NCI-H1694 treated with DMSO at 0.1 percent for 48 hours (cell line): ENCODE measurements at regions not wholly inside any gene's neighbourhood (a gene's known extent, or its start where the extent isn't known, plus 50 kb on each side); places are given as distances from the start of the nearest gene placed in this dataset.

Source experiments
- DNase-seq: peaks from one replicate; lab custom pipeline; 2025; lab: John Stamatoyannopoulos, UW

DNA sequence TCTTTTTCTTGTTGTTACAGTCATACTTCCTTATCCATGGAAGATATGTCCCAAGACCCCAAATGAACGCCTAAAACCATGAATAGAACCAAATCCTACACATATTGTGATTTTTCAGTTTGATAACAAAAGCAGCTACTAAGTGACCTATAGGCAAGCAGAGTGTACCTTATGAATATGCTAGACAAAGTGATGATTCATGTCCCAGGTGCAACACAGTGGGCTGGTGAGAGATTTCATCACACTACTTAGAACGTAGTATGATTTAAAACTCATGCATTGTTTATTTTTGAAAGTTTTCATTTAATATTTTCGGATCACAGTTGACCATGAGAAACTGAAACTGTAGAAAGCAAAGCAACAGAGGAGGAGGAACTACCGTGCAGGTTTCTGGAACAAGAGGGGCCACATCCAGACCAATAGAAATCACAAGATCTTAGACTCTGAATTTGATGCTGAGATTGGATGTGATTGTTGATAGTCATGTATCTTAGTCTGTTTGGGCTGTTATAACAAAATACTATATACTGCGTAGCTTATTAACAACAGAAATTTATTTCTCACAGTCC is 470.8 kb upstream of the VRK2 start:
- DNase-seq = no peak

DNA sequence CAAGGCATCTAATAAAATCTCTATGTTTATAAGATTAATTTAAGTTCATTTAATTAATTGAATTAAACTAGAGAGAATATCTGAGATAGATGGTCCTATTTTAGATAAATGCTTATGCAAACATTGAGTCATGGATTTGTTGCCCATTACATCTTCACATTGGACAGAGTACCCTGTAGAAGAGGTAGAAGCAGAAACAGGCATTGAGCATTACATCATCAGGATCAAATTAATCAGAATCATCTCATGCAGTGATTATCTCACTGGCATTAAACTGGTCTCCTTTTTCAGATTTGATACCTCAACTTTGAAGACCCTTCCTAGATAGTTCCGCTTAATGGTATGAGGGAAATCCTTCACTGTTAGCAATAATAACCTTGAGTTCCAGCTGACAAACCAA is 469.6 kb upstream of the VRK2 start:
- no peak for DNase-seq

DNA sequence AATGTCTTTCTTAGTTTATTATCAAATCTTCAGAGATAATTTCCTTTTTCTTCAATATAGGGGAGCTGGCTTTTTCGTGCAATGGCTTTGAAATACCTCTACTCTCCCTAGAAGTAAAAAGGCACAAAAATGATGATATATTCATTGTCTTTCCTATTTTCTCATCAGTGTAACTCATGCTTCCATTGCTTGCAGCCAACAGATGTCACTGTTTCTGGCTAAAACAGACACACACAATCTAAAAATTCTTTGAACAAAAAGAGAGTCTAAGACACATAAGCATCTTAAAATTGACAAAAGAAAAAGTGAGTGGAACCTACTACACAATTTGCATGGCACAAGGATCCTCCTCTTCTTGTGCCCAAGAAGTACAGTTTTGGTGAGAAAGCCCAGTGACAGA is 448.7 kb upstream of the VRK2 start:
- DNase-seq = no peak

GRCh38 chr2:57598551-57598950 is 448.1 kb upstream of the VRK2 start:
- peak; percentile 10 for DNase-seq

DNA sequence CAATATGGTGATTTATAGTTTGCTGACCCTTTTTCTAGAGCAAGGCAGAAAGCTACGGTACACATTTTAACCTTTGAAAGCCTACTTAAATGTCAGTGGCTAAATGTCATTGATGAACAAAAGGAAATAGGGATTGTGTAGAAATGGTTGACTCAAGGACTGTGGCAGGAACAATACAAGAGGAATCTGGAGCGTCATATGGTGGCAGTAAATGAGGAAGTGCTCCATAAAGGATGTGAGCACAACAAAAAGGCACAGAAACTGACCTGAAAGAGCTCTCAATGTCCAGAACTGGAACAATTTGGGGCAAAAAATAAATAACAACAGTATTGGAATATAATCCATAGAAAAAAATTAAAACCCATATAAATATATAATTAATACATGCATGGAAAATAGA is 443.9 kb upstream of the VRK2 start:
- no peak for DNase-seq

GRCh38 chr2:57614988-57615387 is 431.6 kb upstream of the VRK2 start:
- DNase-seq = no peak

GRCh38 chr2:57615855-57616556 is 430.6 kb upstream of the VRK2 start:
- DNase-seq = no peak

GRCh38 chr2:57617318-57617717 is 429.3 kb upstream of the VRK2 start:
- DNase-seq = no peak

GRCh38 chr2:57621122-57621663 is 425.4 kb upstream of the VRK2 start:
- no peak for DNase-seq

- DNase-seq = no peak
These were observed 424.6 kb upstream of the VRK2 start for GRCh38 chr2:57622009-57622408.

GRCh38 chr2:57656198-57656597 is 390.4 kb upstream of the VRK2 start:
- no peak for DNase-seq

GRCh38 chr2:57669570-57669969 is 377.0 kb upstream of the VRK2 start:
- DNase-seq = no peak

GRCh38 chr2:57674025-57674424 is 372.6 kb upstream of the VRK2 start:
- no peak for DNase-seq

GRCh38 chr2:57674743-57675142 is 371.9 kb upstream of the VRK2 start:
- DNase-seq = no peak

GRCh38 chr2:57677296-57677695 is 369.3 kb upstream of the VRK2 start:
- DNase-seq = no peak

GRCh38 chr2:57681650-57682049 is 365.0 kb upstream of the VRK2 start:
- DNase-seq = no peak

GRCh38 chr2:57685032-57685431 is 361.6 kb upstream of the VRK2 start:
- DNase-seq = no peak

- no peak for DNase-seq
These were observed 354.2 kb upstream of the VRK2 start for GRCh38 chr2:57692395-57692794.

- no peak for DNase-seq
These were observed 353.4 kb upstream of the VRK2 start for GRCh38 chr2:57693177-57693576.

DNA sequence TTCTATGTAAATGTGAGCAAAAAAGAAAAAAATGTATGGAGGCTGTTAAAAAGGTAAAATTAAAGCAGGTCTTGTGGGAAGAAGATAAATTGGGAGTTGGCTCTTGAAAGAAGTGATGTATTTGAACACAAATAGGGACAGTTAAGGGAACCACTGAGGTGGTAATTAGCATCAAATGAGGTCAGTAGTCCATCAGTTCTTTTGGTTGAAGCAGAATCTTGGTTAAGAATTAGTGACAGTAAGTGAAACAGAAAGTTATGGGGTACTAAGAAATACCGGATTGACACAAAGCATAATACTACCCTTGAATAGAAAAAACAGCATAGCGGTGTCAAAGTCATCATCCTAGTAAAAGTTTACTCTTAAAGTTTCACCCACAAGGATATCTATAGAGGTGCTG is 352.6 kb upstream of the VRK2 start:
- no peak for DNase-seq

GRCh38 chr2:57696016-57696415 is 350.6 kb upstream of the VRK2 start:
- no peak for DNase-seq

- no peak for DNase-seq
These were observed 348.2 kb upstream of the VRK2 start for GRCh38 chr2:57698392-57698791.

DNA sequence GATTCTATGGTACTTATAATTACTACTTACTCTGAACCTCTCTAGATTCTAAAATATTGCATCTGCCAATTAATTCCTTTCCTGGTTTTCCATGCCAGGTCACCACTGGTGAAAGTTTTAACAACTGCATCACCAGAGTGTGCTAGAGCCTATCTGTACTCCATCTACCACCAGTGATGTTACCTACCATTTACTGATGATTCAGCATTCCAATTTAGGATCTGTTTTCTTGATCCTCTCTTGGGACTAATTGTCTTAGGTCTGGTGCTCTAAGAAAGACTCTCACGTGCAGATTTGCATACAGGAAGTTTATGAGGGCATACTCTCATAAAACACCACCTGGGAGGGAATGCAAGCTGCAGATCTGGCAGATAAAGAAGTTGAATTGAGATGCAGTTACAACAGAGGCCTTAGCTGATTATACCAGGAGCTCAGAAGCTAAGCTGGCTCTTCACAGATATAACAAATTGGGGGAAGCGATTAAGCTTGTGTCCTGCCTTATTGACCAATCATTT is 347.6 kb upstream of the VRK2 start:
- no peak for DNase-seq

- DNase-seq = no peak
These were observed 345.2 kb upstream of the VRK2 start for GRCh38 chr2:57701391-57701791.
